Retina (tissue), 1 donor: ENCODE measurements at regions not wholly inside any gene's neighbourhood (a gene's known extent, or its start where the extent isn't known, plus 50 kb on each side); places are given as distances from the start of the nearest gene placed in this dataset.
"Not testable (repeated sequence)": the region's sequence is repeated elsewhere in the genome, so short reads cannot be mapped to it uniquely, and the experiment has no call there.

Experiments used
- DNase-seq: peaks from one replicate; pipeline ENCODE4 v3.0.0-alpha.2; 2016

DNA sequence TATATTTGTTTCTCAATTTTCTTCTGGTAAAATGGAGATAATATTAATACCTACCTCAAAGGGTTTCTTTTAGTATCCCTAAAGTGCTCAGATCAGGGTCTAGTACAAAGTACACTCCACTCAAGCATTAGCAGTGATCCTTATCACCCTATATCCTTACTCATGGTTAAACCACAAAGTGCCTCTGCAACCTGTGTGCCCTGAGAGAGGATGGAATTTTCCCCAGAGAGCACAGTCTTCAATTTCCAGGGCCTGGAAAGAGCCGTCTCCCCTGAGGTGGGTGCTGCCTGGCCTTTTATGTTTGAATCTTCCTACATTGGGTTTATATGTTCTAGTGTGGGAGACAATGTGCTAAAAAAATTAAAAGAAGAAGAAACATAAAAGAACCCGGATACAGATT, 183.1 kb upstream of the FBXO33 start:
- DNase-seq = no peak

DNA sequence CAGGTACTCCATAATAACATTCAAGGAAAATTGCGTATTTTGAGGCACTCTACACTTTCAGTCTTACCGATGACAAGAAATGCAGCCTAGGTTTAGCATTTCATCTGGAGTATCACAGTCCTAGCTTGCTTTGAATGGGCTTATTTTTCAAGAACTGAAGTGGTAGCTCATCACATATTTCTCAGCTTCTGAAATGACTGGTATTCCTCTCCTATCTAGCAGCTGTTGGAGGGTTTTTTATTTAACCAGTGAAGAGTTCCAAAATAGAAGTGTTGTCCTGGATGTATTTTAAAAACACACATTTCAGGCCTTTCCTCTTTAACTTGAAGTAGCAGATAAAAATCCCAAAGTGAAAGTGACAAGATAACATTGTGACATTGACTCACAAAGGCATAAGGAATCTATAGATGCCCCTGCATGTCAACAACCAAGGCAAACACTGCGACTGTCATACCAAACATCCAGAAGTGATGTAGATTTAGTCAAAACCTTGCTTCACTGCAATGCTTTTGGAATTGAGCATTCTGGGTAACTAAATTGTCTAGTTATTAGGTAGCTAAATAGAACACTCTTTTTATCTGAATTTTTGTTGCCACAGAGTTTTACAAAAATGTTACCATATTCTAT, 182.2 kb upstream of the FBXO33 start:
- DNase-seq = no peak

DNA sequence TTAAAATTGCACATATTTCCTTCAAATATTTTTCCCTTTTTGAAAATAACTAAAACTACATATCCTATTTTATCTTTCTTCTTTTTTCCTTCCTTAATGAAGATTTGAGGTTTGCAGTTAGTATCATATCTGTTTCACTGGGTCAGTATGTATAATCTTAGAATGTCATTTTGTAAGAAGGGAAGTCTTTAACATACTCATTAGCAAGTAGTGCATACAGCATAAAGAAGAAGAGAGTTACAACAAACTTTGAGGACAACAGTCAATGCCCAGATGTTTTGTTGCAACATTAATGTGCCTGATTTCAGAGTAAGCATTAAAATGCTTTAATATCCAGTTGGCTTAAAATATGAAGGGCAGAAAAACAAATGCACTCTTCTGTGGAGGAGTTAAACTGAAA, 176.9 kb upstream of the FBXO33 start:
- no peak for DNase-seq

DNA sequence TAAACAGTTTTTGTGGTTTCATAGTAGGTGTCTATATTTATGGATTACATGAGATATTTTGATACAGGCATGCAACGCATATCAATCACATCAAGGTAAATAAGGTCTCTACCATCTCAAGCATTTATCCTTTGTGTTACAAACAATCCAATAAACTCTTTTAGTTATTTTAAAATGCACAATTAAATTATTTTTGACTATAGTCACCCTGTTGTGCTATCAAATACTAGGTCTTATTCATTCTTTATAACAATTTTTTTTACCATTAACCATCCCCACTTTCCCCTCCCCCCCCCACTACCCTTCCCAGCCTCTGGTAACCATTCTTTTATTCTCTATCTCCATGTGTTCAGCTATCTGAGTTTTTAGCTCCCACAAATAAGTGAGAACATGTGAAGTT, 175.7 kb upstream of the FBXO33 start:
- no peak for DNase-seq

DNA sequence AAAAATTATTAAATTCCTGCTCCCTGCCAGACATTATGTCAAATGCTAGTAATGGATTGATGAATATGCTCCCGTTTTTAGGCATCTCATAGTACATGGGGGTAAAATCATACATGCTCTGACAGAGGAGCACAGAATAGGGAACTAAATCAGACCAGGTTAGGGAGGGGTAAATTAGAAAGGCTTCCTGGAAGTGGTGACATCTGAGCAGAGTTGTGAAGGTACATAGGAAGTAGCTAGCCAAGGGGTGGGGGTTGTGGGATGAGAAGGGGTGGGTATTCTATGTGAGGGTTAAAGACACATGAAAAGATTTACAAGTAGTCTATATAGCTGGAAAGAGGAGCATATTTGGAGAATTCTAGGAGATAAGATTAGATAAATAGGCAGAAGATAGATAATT, 171.7 kb upstream of the FBXO33 start:
- no peak for DNase-seq

DNA sequence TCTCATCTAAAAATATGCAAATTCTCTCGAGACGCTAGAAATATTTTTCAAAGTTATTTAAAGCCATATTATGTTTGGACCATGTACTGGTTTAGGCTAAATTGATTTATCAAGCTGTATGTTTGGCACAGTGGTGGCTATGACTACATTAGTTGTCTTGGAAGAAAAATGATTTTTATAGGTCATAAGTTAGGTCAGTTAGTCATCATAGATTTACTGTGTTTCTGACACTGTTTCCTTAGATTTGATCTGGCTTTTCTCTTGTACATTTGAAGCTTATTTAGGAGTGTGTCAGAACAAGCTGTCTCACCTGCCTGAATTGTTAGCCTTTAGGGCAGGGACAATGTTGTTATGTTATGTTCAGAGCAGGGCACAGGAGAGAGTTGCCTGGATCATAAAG, 161.1 kb upstream of the FBXO33 start:
- no peak for DNase-seq

DNA sequence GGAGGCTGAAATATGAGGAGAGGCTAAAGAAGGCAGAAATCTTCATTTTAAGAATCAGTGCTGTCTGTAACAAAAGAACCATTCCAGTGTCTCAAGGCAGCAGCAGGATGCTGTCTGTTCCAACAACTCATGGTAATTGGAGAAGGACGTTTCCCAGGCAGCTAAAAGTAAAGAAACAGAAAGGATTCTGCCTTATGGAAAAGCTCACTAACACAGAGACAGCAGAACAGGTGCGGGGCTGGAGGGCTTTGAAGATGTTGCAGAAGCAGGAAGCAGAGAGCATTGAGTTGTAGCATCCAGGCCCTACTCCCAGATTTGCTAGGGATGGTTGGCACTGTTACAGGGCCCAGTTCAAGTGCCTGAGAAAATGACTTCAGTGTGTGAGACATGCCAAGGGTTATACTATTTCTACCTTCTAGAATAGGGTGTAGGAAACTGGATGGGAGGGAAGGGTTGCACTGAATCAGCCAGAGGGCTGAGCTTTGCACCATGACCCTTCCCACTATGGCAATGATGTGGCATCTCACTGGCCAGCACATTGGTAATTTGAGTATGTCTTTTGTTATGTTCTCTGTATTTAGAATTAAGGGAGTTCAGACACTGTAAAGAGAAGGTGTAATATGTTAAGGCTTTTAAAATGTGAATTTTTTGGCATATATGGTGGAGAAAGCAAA, 160.0 kb upstream of the FBXO33 start:
- no peak for DNase-seq

DNA sequence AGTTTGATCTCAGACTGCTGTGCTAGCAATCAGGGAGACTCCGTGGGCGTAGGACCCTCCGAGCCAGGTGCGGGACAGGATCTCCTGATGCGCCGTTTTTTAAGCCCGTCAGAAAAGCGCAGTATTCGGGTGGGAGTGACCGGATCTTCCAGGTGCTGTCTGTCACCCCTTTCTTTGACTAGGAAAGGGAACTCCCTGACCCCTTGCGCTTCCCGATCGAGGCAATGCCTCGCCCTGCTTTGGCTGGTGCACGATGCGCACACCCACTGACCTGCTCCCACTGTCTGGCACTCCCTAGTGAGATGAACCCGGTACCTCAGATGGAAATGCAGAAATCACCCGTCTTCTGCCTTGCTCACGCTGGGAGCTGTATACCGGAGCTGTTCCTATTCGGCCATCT, 157.6 kb upstream of the FBXO33 start:
- not testable (repeated sequence) for DNase-seq

DNA sequence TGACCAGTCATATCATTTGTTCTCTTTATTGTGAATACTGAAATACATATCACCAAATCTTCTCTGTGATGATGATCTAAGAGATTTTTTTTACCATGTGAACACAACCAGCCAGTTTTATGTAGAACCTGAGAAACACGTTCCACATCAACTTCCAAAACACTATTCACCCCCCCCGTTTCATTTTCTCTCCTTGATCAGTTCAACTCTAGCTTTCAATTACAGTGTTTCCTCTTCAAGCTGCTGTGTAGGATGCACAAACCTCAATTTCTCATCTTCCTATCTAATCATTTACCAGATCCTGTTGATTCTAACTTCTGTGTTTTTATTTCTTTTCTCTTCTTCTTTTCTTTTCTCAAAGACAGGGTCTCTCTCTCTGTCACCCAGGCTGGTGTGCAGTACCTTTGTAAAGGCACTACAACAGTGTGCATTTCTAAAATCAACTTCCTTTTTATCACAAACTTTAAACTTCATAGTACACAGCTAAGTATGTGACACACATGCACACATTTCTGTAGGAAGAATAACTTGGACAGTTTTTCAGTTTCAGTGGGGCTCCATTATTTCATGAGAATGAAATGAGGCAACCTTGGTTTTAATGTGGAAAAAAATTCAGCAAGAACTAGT, 149.9 kb upstream of the FBXO33 start:
- DNase-seq = no peak

DNA sequence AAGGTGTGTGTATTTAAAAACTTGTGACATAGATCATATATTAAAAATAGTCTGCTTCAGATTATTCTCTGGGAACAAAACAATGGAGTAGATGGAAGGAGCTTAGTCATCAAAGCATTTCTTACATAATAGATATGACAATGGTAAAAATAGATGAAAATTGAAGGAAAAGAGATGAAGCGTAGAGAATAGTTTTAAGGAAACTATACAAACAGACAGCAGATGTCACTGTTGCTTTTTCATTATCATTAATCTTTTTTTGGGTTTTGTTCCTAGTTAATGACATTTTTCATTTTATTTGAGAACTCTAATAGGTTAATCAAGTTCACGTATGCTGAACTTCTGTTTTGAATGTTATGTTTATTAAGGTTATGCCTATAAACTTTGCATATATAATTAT, 149.2 kb upstream of the FBXO33 start:
- no peak for DNase-seq

DNA sequence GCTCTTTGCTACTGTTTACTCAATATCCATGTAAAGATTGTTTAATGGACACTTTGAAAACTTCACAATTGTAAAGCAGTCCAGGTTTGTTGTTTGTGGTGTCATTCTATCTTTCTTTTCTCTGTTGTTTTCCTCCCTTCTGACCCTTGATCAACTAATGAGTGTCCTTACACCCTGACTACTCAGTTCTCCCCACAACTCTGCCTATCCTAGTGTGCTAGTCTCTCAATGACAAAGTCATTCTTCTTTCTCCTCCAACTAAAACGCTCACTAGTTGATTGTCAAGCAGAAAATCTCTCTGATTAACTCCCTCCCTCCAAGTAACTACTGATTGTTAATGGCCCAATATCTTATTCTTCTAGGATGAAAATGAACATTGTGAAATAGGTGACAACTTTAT, 148.5 kb upstream of the FBXO33 start:
- no peak for DNase-seq

DNA sequence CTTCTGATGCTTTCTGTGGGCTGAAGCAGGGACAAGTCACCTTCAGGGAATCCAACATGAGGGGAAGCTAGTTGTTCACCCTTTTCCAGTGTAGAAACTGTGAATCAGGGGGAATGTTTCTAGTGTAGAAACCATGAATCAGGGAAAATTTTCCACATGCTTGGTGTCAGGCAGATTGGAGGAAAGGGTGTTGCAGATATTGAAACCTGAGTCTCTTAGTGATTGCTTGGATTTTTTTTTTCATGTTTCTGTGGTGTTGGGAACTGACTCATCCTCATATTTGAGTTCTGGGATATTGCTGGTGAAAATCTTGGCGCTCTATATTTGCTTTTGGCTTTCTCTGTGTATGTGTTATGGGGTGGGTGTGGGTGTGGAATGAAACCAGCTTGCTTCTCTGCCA, 144.5 kb upstream of the FBXO33 start:
- DNase-seq = no peak

DNA sequence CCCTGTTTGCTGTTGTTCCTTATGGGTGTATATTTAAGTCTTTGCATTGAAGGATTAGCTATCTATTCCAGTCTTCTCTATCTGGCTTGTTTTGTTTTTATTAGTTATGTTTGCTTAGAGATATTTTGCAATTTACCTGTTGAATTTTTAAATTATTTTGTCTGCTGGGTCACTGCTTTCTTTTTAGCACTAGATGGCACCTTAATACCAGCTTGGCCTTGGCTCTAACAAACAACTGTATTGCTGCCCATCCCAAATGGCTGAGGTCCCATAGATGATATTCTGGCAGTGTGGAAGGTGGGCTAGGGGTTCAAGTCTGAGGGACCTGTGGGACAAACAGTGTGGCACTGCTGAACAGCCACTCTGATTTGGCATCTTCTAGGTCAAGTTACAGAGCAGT, 144.0 kb upstream of the FBXO33 start:
- no peak for DNase-seq

DNA sequence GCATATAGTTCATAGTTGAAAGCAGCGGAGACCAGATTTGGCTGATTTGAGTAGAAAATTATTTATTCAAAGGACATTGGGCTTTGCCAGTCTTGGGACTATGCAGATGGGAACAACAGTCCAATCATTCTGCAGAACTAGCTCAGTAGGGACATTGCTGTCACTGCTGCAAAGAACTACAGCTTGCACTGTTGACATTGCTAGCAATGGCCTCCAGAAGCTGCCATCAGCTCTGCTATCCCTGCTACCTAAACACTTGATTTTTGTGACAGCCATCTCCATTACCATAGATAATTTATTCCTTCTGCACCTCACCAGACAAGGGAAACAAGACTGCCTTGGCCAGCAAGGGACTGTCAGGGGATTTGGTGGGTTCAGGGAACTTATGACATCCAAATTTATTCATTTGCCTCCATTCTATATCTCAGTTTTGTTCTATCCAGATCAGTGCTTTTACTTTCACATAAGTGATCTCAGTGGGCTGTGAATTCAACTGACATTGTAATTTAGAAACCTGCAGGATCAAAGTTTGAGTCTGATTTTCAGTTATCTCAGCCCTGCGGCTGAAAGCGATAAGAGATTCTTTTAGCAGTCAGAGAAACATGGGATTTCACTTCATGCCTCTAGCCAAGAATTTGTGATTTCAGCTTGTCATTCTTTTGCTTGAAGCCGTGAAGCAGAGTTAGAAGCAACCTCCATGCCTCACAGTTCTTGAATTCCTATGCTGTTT, 136.7 kb upstream of the FBXO33 start:
- DNase-seq = peak; percentile 24

DNA sequence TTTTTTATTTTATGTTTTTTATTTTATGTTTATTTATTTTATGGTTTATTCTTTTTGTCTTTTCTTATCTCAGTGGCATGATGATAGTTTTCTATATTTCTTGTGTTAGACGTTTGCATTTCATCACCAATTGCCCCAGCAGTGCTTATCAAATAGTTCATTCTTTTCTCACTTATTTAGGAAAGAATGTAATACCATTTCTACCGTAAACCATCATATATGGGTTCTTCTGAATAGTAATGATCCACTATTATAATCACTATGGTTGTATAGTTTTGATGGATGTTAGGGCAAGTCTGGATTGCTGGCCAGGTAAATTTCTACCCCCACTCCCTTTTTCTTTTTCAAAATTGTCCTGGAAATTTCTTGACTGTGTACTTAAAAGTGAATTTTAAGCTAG, 134.6 kb upstream of the FBXO33 start:
- no peak for DNase-seq

DNA sequence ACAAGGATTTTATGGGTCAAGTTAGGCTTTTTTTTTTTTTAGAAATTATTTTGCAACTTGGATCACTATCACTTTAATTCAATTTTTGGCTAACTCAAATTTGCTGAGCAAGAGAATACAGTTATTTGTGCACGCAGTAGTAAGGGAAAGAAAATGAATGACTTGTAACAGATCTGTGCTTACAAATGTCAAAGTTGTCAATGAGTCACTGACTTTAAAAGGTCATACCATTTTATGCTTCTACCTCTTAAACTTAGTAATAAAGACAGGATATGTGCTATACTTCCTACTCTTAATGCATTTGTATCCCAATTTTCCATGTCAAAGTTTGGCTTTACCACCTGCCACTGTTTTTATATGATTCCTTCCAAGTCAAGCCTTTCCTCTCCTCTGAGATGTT, 131.1 kb upstream of the FBXO33 start:
- no peak for DNase-seq

DNA sequence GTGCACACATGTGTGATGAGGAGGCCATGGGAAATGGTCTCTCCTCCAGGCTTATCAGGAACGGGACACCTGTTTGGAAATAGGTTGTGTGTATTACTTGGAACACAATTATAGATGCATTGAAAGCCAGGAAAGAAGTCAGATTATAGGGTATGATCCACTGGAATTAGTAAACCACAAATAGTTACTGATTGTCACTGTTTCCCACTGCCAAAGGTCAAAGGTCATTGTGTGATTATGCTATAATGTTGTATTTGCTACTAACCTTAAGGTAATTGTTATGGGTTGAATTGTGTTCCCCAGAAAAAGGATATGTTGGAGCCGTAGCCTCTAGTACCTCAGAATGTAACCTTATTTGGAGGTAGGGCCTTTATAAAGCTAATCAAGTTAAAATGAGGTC, 129.9 kb upstream of the FBXO33 start:
- no peak for DNase-seq

DNA sequence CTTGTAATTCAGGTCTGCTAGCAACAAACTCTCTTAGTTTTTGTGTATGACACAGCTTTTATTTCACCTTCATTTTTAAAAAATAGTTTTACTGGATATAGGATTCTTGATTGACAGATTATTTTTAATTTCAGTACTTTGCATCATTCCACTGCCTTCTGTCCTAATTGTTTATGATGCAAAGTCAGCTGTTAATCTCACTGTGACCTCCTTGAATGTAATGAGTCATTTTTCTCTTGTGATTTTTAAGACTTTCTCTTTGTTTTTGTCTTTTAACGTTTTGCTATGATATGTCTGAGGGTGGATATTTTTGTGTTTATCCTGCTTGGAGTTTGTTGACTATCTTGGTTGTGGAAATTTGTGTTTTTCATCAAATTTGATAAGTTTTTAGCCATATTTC, 126.3 kb upstream of the FBXO33 start:
- DNase-seq = no peak

DNA sequence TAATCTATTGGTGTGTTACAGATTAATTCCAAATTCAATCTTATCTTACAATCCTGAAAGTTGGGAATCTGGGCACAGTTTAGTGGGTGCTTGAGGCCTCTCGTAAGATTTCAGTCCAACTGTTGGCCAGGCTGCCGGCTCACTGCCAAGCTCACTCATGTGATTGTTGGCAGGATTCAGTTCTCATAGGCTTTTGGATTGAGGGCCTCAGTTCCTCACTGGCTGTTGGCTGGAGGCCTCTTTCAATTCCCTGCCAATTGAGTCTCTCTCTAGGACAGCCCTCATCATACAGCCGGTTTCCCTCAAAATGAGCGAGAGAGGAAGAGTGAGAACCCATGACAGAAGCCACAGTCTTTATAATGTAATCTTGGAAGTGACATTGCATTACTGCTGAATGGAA, 123.5 kb upstream of the FBXO33 start:
- no peak for DNase-seq

DNA sequence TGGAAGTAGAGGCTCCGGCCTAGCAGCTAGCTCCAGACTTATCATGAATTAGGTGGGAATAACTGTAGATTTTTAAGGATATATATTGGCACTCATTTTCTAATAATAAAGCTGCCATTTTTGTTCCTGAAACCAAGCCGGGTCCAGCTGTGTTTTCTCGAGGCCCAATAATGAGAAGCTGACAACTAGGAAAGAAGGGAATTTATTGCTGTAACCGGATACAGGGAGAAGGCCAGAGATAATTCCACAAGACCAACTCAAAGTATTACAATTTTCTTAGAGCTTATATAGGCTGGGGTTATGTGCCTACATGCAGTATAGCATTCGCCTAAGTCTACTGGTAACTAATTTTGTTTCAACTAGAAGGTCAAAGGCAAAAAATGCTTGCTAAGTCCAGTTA, 122.3 kb upstream of the FBXO33 start:
- DNase-seq = no peak

DNA sequence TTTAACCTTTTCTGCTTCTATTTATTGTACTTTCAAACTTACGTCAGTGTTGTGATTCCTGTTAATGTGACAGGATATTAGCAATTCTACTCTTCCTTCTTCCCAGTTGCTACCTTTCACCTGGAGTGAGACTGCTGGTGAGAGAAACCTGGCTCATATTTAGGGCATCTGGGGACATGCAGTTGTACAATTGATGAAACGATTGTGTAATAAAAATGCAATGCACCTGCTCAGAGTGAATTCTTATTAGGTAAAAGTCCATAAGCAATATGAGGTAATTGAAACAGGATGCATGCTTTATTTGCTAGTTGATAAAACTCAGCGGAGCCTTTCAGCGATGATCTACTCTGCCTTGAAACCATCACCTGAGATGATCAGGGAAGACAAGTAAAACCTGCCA, 116.1 kb upstream of the FBXO33 start:
- no peak for DNase-seq

DNA sequence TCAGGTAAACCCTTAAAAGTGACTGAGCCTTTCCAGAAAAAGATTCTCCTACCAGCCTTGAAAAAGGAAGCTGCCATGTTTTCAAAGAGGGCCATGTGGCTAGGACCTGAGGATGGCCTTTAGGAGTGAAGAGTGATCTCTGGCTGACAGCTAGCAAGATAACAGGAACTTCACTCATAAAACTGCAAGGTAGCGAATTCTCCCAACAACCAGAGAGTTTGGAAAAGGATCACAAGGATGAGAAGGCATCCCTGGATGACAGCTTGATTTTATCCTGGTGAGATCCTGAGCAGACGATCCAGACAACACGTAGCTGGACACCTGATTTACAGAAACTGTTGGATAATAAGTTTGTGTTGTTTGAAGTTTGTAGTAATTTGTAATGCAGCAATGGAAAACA, 115.6 kb upstream of the FBXO33 start:
- no peak for DNase-seq

DNA sequence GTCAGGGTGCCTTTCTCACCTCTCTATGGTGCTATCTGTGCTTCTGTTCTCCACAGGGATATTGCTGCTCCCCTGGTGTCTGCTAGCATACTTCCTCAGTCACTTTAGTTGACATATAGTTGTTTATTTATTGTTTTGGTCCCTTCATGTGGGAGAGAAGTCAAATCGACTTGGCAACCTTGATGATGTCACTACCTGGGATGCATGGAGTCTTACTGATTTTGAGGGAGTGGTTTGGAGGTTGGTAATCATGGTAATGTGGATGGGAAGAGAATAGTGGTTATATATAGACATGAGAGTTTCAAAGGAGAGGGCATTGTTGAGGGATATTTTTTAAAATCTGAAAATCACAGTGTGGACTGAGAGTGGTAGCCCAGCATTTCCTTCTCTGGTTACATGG, 73.6 kb upstream of the FBXO33 start:
- no peak for DNase-seq

DNA sequence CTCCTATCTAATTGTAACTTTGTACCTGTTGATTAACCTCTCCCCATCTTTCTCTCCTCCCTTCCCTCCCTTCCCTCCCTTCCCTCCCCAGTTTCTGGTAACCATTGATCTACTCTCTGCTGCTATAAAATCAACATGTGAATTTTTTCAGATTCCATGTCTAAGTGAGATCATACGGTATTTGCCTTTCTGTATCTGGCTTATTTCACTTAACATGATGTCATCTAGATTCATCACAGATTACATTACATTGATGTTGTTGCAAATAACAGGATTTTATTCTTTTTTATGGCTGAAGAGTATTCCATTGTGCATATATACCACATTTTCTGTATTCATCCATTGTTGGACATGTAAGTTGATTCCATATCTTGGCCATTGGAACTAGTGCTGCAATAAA, 68.0 kb upstream of the FBXO33 start:
- DNase-seq = no peak
